ENCODE measurements at regions not wholly inside any gene's neighbourhood (a gene's known extent, or its start where the extent isn't known, plus 50 kb on each side); places are given as distances from the start of the nearest gene placed in this dataset.

- H3K36me3 ChIP-seq (replicated peaks in 1 of 2; ENCODE audit: control insufficient read depth in 1 of 2, insufficient read depth in 2 of 2, low read length in 2 of 2), result no peaks in the 10 kb centered on the region
- H4K20me1 ChIP-seq (ENCODE audit: insufficient read depth, low read length), result no peaks in the 10 kb centered on the region
- no peak for DNase-seq
- H3K27ac ChIP-seq (ENCODE audit: low read depth in 1 of 2, low read length in 2 of 2), result no peak overlapping the region
- H3K4me3 ChIP-seq (replicated peaks in 1 of 3; ENCODE audit: low read depth in 2 of 3, low read length in 3 of 3), result no peak overlapping the region
- intact Hi-C loops (cut with micrococcal nuclease), result no loop called here
- no peaks in the 10 kb centered on the region for H3K79me2 ChIP-seq (ENCODE audit: insufficient read depth, low read length)
- H3K4me1 Mint-ChIP-seq, result no peaks in the 10 kb centered on the region
- H3K9me3 Mint-ChIP-seq, result peaks cover 0 to 10% (median 5%) of the 10 kb centered on the region in 7 donors
- no peaks in the 10 kb centered on the region for H3K4me1 ChIP-seq (ENCODE audit: control insufficient read depth in 1 of 2, insufficient read depth in 2 of 2, low read length in 2 of 2)
- H3K27ac Mint-ChIP-seq, result no peak overlapping the region
- no peaks in the 10 kb centered on the region for H3K27me3 ChIP-seq (ENCODE audit: control insufficient read depth in 2 of 2, insufficient read depth in 2 of 2, low read length in 2 of 2)
- H3K9ac ChIP-seq (ENCODE audit: insufficient read depth, low read length, poor library complexity, severe bottlenecking), result no peak overlapping the region
- H3K4me3 Mint-ChIP-seq, result no peak overlapping the region
- peaks cover 4 to 8% of the 10 kb centered on the region in 2 donors for H3K9me3 ChIP-seq (replicated peaks in 1 of 2; ENCODE audit: control insufficient read depth in 1 of 2, insufficient read depth in 1 of 2, low read length in 2 of 2)
- WGBS (ENCODE audit: insufficient coverage), result 100% methylated on average over 2 of the region's 4 CpGs
- H3K36me3 Mint-ChIP-seq, result no peaks in the 10 kb centered on the region
- no peak overlapping the region for H3K4me2 ChIP-seq (replicated peaks; ENCODE audit: extremely low read depth, low read length, poor library complexity, severe bottlenecking)
- no peak for TF ChIP-seq CTCF (IDR thresholded peaks at IDR 0.05)
- H2AFZ ChIP-seq (ENCODE audit: insufficient read depth, low read depth, low read length, poor library complexity, severe bottlenecking), result no peak overlapping the region
- peaks cover 0 to 3% (median 1%) of the 10 kb centered on the region in 3 donors for H3K27me3 Mint-ChIP-seq (ENCODE audit: low read depth in 3 of 3)
Measured at GRCh38 chr3:150081084-150081483, 110.4 kb upstream of the PFN2 start.

- no peaks in the 10 kb centered on the region for H4K20me1 ChIP-seq (ENCODE audit: insufficient read depth, low read length)
- H2AFZ ChIP-seq (ENCODE audit: insufficient read depth, low read depth, low read length, poor library complexity, severe bottlenecking), result no peak overlapping the region
- peaks cover 1 to 3% (median 2%) of the 10 kb centered on the region in 3 donors for H3K27me3 Mint-ChIP-seq (ENCODE audit: low read depth in 3 of 3)
- no peak overlapping the region for H3K4me3 Mint-ChIP-seq
- H3K27ac Mint-ChIP-seq, result no peak overlapping the region
- no peaks in the 10 kb centered on the region for H3K36me3 Mint-ChIP-seq
- H3K27ac ChIP-seq (ENCODE audit: low read depth in 1 of 2, low read length in 2 of 2), result no peak overlapping the region
- TF ChIP-seq CTCF (IDR thresholded peaks at IDR 0.05), result no peak
- H3K27me3 ChIP-seq (ENCODE audit: control insufficient read depth in 2 of 2, insufficient read depth in 2 of 2, low read length in 2 of 2), result no peaks in the 10 kb centered on the region
- intact Hi-C loops (cut with micrococcal nuclease), result no loop called here
- H3K4me2 ChIP-seq (replicated peaks; ENCODE audit: extremely low read depth, low read length, poor library complexity, severe bottlenecking), result no peak overlapping the region
- no peak for DNase-seq
- no peak overlapping the region for H3K4me3 ChIP-seq (replicated peaks in 1 of 3; ENCODE audit: low read depth in 2 of 3, low read length in 3 of 3)
- 71% methylated on average over 2 of the region's 4 CpGs for WGBS (ENCODE audit: insufficient coverage)
- H3K9ac ChIP-seq (ENCODE audit: insufficient read depth, low read length, poor library complexity, severe bottlenecking), result no peak overlapping the region
- no peaks in the 10 kb centered on the region for H3K4me1 ChIP-seq (ENCODE audit: control insufficient read depth in 1 of 2, insufficient read depth in 2 of 2, low read length in 2 of 2)
- H3K4me1 Mint-ChIP-seq, result no peaks in the 10 kb centered on the region
- H3K9me3 Mint-ChIP-seq, result peaks cover 0 to 8% (median 6%) of the 10 kb centered on the region in 7 donors
- H3K79me2 ChIP-seq (ENCODE audit: insufficient read depth, low read length), result no peaks in the 10 kb centered on the region
- peaks cover 5 to 8% of the 10 kb centered on the region in 2 donors for H3K9me3 ChIP-seq (replicated peaks in 1 of 2; ENCODE audit: control insufficient read depth in 1 of 2, insufficient read depth in 1 of 2, low read length in 2 of 2)
- no peaks in the 10 kb centered on the region for H3K36me3 ChIP-seq (replicated peaks in 1 of 2; ENCODE audit: control insufficient read depth in 1 of 2, insufficient read depth in 2 of 2, low read length in 2 of 2)
Measured at GRCh38 chr3:150080058-150080730, 109.5 kb upstream of the PFN2 start.

Measured in CD14-positive monocyte (primary cell).